ENCODE measurements at regions not wholly inside any gene's neighbourhood (a gene's known extent, or its start where the extent isn't known, plus 50 kb on each side); places are given as distances from the start of the nearest gene placed in this dataset.
"Not testable (repeated sequence)": the region's sequence is repeated elsewhere in the genome, so short reads cannot be mapped to it uniquely, and the experiment has no call there.

GRCh38 chr4:12089920-12090319, 661.2 kb upstream of the HS3ST1 start:
- H3K4me1 ChIP-seq (replicated peaks in 1 of 4; ENCODE audit: control insufficient read depth in 3 of 4, insufficient read depth in 4 of 4, low read length in 3 of 4); H2AK5ac ChIP-seq (ENCODE audit: low read depth, low read length); H2AFZ ChIP-seq (ENCODE audit: low read length); POLR2A ChIA-PET (ENCODE audit: partially characterized antibody); H2BK20ac ChIP-seq (ENCODE audit: low read length); H2BK120ac ChIP-seq (replicated peaks; ENCODE audit: low read depth, low read length); H3K9ac ChIP-seq (replicated peaks in 1 of 4; ENCODE audit: extremely low read depth in 1 of 4, low read depth in 3 of 4, low read length in 3 of 4); H3K23ac ChIP-seq (ENCODE audit: insufficient read length); H4K8ac ChIP-seq (ENCODE audit: extremely low read depth, insufficient read depth, low read length); H2BK15ac ChIP-seq (ENCODE audit: low read length); DNase-seq (ENCODE audit: low read depth in 1 of 2, low spot score in 2 of 2); H2BK5ac ChIP-seq (ENCODE audit: low read depth, low read length); H3K79me2 ChIP-seq (ENCODE audit: control insufficient read depth in 1 of 2, insufficient read depth in 2 of 2, low read length in 2 of 2); H3K18ac ChIP-seq (ENCODE audit: extremely low read depth, low read length); H3K36me3 ChIP-seq (ENCODE audit: control insufficient read depth in 2 of 4, insufficient read depth in 4 of 4, low read length in 3 of 4); H3K56ac ChIP-seq (replicated peaks; ENCODE audit: insufficient read length, low read depth, low read length); H2BK12ac ChIP-seq (ENCODE audit: low read depth, low read length); H3K79me1 ChIP-seq (ENCODE audit: low read depth, low read length); CTCF ChIA-PET (ENCODE audit: partially characterized antibody); H4K5ac ChIP-seq (ENCODE audit: insufficient read length, low read depth, low read length); H3K27ac ChIP-seq (ENCODE audit: low read depth, low read length); H3K4ac ChIP-seq (replicated peaks; ENCODE audit: insufficient read length, low read depth, low read length); H3K23me2 ChIP-seq (ENCODE audit: low read depth, low read length); H3K14ac ChIP-seq (ENCODE audit: insufficient read length); H4K91ac ChIP-seq (replicated peaks; ENCODE audit: insufficient read length, low read length); FAIRE-seq; H4K20me1 ChIP-seq (replicated peaks in 1 of 2; ENCODE audit: control insufficient read depth in 1 of 2, insufficient read depth in 2 of 2, low read length in 2 of 2); H3K27me3 ChIP-seq (replicated peaks in 1 of 4; ENCODE audit: control insufficient read depth in 3 of 4, extremely low read depth in 1 of 4, insufficient read depth in 3 of 4, low read length in 3 of 4); H3K4me3 ChIP-seq (ENCODE audit: extremely low read depth in 1 of 4, insufficient read depth in 2 of 4, low read depth in 3 of 4, low read length in 4 of 4); H3K4me2 ChIP-seq (ENCODE audit: insufficient read depth in 1 of 2, low read depth in 2 of 2, low read length in 2 of 2): not testable (repeated sequence)
- peaks cover 16 to 22% of the 10 kb centered on the region in 2 experiments for H3K9me3 ChIP-seq (ENCODE audit: insufficient read depth in 2 of 2, low read depth in 1 of 2, low read length in 1 of 2)
- WGBS, 2 experiments (ENCODE audit: extremely low coverage in 1 of 2, insufficient coverage in 1 of 2, insufficient read length in 1 of 2, insufficient replicate concordance in 2 of 2, low coverage in 1 of 2, low lambda C conversion rate in 2 of 2, missing lambda C conversion rate in 1 of 2), result 94% methylated on average over 20 of the region's 21 CpGs; no CpG with 5 or more reads in 1 of the 2 experiments
